ENCODE measurements at regions not wholly inside any gene's neighbourhood (a gene's known extent, or its start where the extent isn't known, plus 50 kb on each side); places are given as distances from the start of the nearest gene placed in this dataset.

DNA sequence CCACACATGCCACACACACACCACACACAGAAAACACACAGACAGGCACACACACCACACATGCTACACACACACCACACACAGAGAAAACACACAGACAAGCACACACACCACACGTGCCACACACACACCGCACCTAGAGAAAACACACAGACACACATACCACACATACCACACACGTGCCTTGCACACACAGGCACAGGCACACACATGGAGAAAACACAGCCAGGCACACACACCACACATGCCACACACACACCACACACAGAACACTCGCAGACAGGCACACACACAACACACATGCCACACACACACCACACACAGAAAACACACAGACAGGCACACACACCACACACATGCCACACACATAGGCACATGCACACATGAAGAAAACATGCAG lies 242.1 kb upstream of the MYT1L start (continued):
- TF ChIP-seq STAT1 (conservative IDR thresholded peaks at IDR 0.05) (no peak), NFIC (IDR thresholded peaks at IDR 0.05; ENCODE audit: low read depth, low read length) (no peak), ZBED1 (IDR thresholded peaks at IDR 0.05; ENCODE audit: borderline replicate concordance) (no peak), MEF2A (IDR thresholded peaks at IDR 0.05; ENCODE audit: insufficient read depth, low read depth, low read length) (no peak)
- TF ChIP-seq, protein P1, sequence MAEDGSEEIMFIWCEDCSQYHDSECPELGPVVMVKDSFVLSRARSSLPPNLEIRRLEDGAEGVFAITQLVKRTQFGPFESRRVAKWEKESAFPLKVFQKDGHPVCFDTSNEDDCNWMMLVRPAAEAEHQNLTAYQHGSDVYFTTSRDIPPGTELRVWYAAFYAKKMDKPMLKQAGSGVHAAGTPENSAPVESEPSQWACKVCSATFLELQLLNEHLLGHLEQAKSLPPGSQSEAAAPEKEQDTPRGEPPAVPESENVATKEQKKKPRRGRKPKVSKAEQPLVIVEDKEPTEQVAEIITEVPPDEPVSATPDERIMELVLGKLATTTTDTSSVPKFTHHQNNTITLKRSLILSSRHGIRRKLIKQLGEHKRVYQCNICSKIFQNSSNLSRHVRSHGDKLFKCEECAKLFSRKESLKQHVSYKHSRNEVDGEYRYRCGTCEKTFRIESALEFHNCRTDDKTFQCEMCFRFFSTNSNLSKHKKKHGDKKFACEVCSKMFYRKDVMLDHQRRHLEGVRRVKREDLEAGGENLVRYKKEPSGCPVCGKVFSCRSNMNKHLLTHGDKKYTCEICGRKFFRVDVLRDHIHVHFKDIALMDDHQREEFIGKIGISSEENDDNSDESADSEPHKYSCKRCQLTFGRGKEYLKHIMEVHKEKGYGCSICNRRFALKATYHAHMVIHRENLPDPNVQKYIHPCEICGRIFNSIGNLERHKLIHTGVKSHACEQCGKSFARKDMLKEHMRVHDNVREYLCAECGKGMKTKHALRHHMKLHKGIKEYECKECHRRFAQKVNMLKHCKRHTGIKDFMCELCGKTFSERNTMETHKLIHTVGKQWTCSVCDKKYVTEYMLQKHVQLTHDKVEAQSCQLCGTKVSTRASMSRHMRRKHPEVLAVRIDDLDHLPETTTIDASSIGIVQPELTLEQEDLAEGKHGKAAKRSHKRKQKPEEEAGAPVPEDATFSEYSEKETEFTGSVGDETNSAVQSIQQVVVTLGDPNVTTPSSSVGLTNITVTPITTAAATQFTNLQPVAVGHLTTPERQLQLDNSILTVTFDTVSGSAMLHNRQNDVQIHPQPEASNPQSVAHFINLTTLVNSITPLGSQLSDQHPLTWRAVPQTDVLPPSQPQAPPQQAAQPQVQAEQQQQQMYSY (CRISPR knock-in tag; IDR thresholded peaks at IDR 0.05): no peak

DNA sequence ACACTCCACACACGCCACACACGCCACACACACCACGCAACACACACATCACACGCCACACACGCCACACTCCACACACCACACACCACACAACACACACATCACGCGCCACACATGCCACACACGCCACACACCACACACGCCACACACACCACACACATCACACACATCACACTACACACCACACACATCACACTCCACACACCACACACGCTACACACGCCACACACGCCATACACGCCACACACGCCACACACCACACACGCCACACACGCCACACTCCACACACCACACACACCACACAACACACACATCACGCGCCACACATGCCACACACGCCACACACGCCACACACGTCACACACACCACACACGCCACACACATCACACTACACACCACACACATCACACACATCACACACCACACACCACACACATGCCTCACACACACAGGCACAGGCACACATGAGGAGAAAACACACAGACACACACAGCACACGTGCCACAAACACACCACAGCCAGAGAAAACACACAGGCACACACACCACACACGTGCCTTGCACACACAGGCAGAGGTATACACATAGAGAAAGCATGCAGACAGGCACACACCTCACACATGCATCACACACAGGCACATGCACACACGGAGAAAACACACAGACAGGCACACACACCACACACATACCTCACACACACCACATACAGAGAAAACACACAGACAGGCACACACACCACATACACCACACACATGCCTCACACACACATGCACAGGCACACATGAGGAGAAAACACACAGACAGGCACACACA lies 241.5 kb upstream of the MYT1L start:
- Histone ChIP-seq H3K36me3 (ENCODE audit: control insufficient read depth in 2 of 2, insufficient read depth in 2 of 2, low read length in 1 of 2) (no peaks in the 10 kb centered on the region), H3K4me1 (ENCODE audit: control insufficient read depth, insufficient read depth, low read length) (no peaks in the 10 kb centered on the region), H2AFZ (ENCODE audit: control insufficient read depth, low read depth, low read length) (no peak overlapping the region), H3K9ac (ENCODE audit: control insufficient read depth, insufficient read depth, low read length) (no peak overlapping the region), H3K4me3 (no peak overlapping the region), H3K27me3 (replicated peaks in 1 of 2; ENCODE audit: control insufficient read depth in 2 of 2, insufficient read depth in 2 of 2, low read length in 1 of 2) (no peaks in the 10 kb centered on the region), H3K79me2 (ENCODE audit: control insufficient read depth, insufficient read depth, low read length) (no peaks in the 10 kb centered on the region), H3K9me3 (replicated peaks; ENCODE audit: control insufficient read depth, insufficient read depth, low read length) (peaks cover 2% of the 10 kb centered on the region; the same call in 2 of the 3 replicates), H3K4me2 (ENCODE audit: control insufficient read depth, insufficient read depth) (no peak overlapping the region), H4K20me1 (ENCODE audit: control insufficient read depth, insufficient read depth) (no peaks in the 10 kb centered on the region), H3K27ac (ENCODE audit: control insufficient read depth, insufficient read depth) (no peak overlapping the region)
- ChIA-PET SMC1A (ENCODE audit: uncharacterized antibody, unreplicated experiment) (no interaction called here), CTCF (no interaction called here), POLR2A (no interaction called here), RAD21 (ENCODE audit: unreplicated experiment) (no interaction called here)
- in situ Hi-C loops (cut with MboI) (no loop called here), intact Hi-C loops (cut with micrococcal nuclease; ENCODE audit: unreplicated experiment) (no loop called here)
- FAIRE-seq (no peak), ATAC-seq (no peak), DNase-seq (ENCODE audit: low read depth, low spot score) (no peak)
- no peak for TF ChIP-seq ZZZ3 (IDR thresholded peaks at IDR 0.05; ENCODE audit: control insufficient read depth, insufficient read length, low read depth)
- 67% methylated on average over 7 of the region's 25 CpGs for WGBS (ENCODE audit: insufficient coverage, insufficient replicate concordance, low lambda C conversion rate, missing lambda C conversion rate)
- BruUV-seq (replicated peaks): no TSS peak

Data from GM12878 (cell line).